ENCODE measurements at regions not wholly inside any gene's neighbourhood (a gene's known extent, or its start where the extent isn't known, plus 50 kb on each side); places are given as distances from the start of the nearest gene placed in this dataset.

DNA sequence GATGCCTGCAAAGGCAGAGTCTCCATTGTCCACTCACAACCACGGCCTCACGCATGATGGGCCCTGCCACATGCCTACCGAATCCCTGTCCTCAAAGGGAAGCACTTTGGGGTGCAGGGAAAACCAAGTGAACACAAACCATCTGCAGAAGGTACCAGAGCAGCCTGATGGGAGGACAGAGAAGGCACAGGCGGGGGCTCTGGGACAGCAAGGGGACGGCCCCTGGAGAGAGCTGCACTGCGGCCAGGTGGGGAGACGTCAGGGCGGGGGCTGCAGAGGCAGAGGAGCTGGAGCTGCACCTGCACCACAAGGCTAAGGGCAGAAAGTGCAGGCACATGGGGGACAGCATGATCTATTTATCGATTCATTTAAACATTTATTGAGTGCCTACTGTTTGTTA lies 1056.0 kb downstream of the TBC1D22A start:
- H2AK5ac ChIP-seq (ENCODE audit: low read depth, low read length): no peak overlapping the region
- no peak for DNase-seq
- ATAC-seq (ENCODE audit: low read depth): no peak
- BruUV-seq (replicated peaks): no TSS peak
- H3K4me1 ChIP-seq (ENCODE audit: control insufficient read depth, insufficient read depth, low read length): no peaks in the 10 kb centered on the region
- no peak overlapping the region for H3K4me2 ChIP-seq (ENCODE audit: low read depth, low read length)
- H3K56ac ChIP-seq (ENCODE audit: extremely low read depth, insufficient read depth, low read length): no peak overlapping the region
- H3K9ac ChIP-seq (ENCODE audit: low read depth, low read length): no peak overlapping the region
- in situ Hi-C loops (cut with MboI; ENCODE audit: low sequenced_read_pairs) (no loop called here), intact Hi-C loops (cut with micrococcal nuclease) (no loop called here), dilution Hi-C loops (cut with HindIII; ENCODE audit: low sequenced_read_pairs, unreplicated experiment) (no loop called here)
- H3K4ac ChIP-seq (ENCODE audit: low read depth, low read length): no peak overlapping the region
- POLR2A ChIA-PET (ENCODE audit: unreplicated experiment): no interaction called here
- H2BK120ac ChIP-seq (ENCODE audit: low read depth, low read length): no peak overlapping the region
- H3K36me3 ChIP-seq (ENCODE audit: control insufficient read depth, insufficient read depth, low read length): no peaks in the 10 kb centered on the region
- H4K91ac ChIP-seq (ENCODE audit: insufficient read depth, low read depth, low read length): no peak overlapping the region
- no peaks in the 10 kb centered on the region for H3K9me1 ChIP-seq (ENCODE audit: insufficient read depth, low read length)
- H3K14ac ChIP-seq (replicated peaks; ENCODE audit: low read depth, low read length): no peak overlapping the region
- no peak overlapping the region for H2BK20ac ChIP-seq (ENCODE audit: low read depth, low read length)
- no peak overlapping the region for H3K4me3 ChIP-seq (ENCODE audit: insufficient read depth, low read depth, low read length)
- H3K23ac ChIP-seq (ENCODE audit: low read depth, low read length): no peak overlapping the region
- H4K8ac ChIP-seq (ENCODE audit: low read depth in 2 of 2, low read length in 2 of 2): no peak overlapping the region
- H4K5ac ChIP-seq (ENCODE audit: low read depth, low read length): no peak overlapping the region
- H4K20me1 ChIP-seq (ENCODE audit: insufficient read depth, low read length): no peaks in the 10 kb centered on the region
- 48% methylated on average over 3 of the region's 9 CpGs; no CpG with 5 or more reads in 1 of the 2 experiments for WGBS, 2 experiments (ENCODE audit: extremely low coverage in 2 of 2, insufficient read length in 1 of 2)
- no peak overlapping the region for H2AK9ac ChIP-seq (replicated peaks; ENCODE audit: low read depth, low read length, poor library complexity)
- no peak overlapping the region for H3K18ac ChIP-seq (ENCODE audit: low read depth, low read length)
- H2AFZ ChIP-seq (replicated peaks; ENCODE audit: low read length, poor library complexity): no peak overlapping the region
- H3K27me3 ChIP-seq (ENCODE audit: control insufficient read depth, insufficient read depth, low read length): no peaks in the 10 kb centered on the region
- no peaks in the 10 kb centered on the region for H3K79me1 ChIP-seq (ENCODE audit: low read depth in 1 of 2, low read length in 2 of 2)
- CTCF ChIA-PET: no interaction called here
- peaks cover 46% of the 10 kb centered on the region for H3K9me3 ChIP-seq (ENCODE audit: control insufficient read depth, insufficient read depth, low read length)
- no peak overlapping the region for H2BK15ac ChIP-seq (ENCODE audit: low read depth, low read length)
- TF ChIP-seq CHD1 (IDR thresholded peaks at IDR 0.05; ENCODE audit: low read depth, low read length): no peak
- no peak for TF ChIP-seq POLR2A (IDR thresholded peaks at IDR 0.05; ENCODE audit: low read depth, low read length)
- TF ChIP-seq, protein P1, sequence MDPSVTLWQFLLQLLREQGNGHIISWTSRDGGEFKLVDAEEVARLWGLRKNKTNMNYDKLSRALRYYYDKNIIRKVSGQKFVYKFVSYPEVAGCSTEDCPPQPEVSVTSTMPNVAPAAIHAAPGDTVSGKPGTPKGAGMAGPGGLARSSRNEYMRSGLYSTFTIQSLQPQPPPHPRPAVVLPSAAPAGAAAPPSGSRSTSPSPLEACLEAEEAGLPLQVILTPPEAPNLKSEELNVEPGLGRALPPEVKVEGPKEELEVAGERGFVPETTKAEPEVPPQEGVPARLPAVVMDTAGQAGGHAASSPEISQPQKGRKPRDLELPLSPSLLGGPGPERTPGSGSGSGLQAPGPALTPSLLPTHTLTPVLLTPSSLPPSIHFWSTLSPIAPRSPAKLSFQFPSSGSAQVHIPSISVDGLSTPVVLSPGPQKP (IDR thresholded peaks at IDR 0.05; ENCODE audit: borderline replicate concordance, low read depth, low read length): no peak
- no peak for TF ChIP-seq CEBPB (IDR thresholded peaks at IDR 0.05; ENCODE audit: low read depth, low read length)
- TF ChIP-seq BHLHE40 (IDR thresholded peaks at IDR 0.05; ENCODE audit: low read depth, low read length): no peak
- no peak overlapping the region for H2BK5ac ChIP-seq (ENCODE audit: low read depth, low read length, poor library complexity, severe bottlenecking)
- no peak overlapping the region for H3K27ac ChIP-seq (ENCODE audit: insufficient read depth, low read length)

All from IMR-90 (cell line).